ENCODE measurements at regions not wholly inside any gene's neighbourhood (a gene's known extent, or its start where the extent isn't known, plus 50 kb on each side); places are given as distances from the start of the nearest gene placed in this dataset.

DNA sequence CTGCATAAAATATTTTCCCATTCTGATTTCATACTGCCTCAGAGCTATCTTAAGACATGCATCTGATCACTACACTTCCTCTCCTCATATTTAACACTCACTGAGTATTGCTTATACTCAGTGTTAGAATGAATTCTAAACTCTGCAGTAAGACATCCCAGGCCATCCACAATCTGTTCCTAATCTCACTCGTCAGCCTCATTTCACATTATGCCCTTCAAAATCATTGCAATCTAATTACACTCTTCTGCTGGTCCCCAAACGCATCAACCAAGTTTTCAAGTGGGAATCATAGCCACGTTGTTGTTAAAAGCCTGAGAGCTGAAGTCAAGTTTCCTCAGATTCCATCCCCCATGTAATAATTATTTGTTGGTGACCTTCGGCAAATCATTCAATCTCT lies 1177.9 kb downstream of the ARAP2 start:
- DNase-seq, result no peak
- no peak overlapping the region for H3K27ac Mint-ChIP-seq
- H3K9me3 Mint-ChIP-seq, result peaks cover 9% of the 10 kb centered on the region; the same call in 1 of the 2 replicates
- no peaks in the 10 kb centered on the region; the same call in 1 of the 2 replicates for H3K4me1 Mint-ChIP-seq (ENCODE audit: low read depth)
- no peaks in the 10 kb centered on the region for H3K36me3 Mint-ChIP-seq (ENCODE audit: low read depth)
- no peaks in the 10 kb centered on the region for H3K27me3 Mint-ChIP-seq (ENCODE audit: insufficient read depth)
- TF ChIP-seq CTCF (IDR thresholded peaks at IDR 0.05), result no peak
- no peak overlapping the region for H3K4me3 Mint-ChIP-seq

DNA sequence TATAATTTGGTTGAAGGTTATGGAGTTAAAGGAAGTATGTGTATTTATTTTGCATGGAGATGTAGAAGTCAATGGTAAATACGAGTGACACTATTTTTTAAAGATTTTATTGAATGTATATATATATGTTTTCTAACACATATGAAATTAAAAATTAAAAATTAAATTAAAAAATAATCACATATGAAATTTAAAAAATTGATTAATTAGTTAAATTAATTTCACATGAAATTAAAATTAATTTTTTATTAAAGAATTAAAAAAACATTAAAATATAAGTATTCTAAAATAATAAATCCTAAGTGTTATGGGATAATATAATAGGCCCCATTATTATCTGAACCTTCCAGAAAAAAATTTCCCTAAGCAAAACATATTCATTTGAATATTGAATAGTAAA lies 1163.5 kb downstream of the ARAP2 start:
- Mint-ChIP-seq H3K4me3 (no peak overlapping the region), H3K36me3 (ENCODE audit: low read depth) (no peaks in the 10 kb centered on the region), H3K27ac (no peak overlapping the region), H3K27me3 (ENCODE audit: insufficient read depth) (no peaks in the 10 kb centered on the region; the same call in 1 of the 2 replicates), H3K4me1 (ENCODE audit: low read depth) (no peaks in the 10 kb centered on the region), H3K9me3 (peaks cover 15% of the 10 kb centered on the region)
- no peak for TF ChIP-seq CTCF (IDR thresholded peaks at IDR 0.05)
- no peak for DNase-seq

DNA sequence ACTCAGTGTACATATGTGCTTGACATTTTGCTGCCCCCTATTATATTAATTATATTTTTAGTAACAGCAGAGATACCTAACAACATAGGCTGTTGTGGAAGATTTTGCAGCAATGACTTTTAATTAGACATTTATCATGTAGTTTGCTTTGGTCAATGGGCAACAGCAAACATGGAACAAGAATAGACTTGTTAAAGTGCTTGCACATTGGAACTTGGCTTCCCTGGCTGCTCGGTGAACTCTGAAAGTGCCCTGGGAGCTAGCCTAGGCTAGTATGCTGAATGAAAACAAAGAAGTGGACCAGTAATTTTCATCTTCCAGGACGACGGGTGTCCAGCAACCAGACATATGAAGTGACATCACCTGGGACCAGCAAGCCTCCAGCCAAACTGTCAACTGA lies 1157.1 kb downstream of the ARAP2 start:
- H3K4me1 Mint-ChIP-seq (ENCODE audit: low read depth), result no peaks in the 10 kb centered on the region
- no peak overlapping the region for H3K27ac Mint-ChIP-seq
- no peak for TF ChIP-seq CTCF (IDR thresholded peaks at IDR 0.05)
- H3K9me3 Mint-ChIP-seq, result peaks cover 4% of the 10 kb centered on the region; the same call in 1 of the 2 replicates
- no peak for DNase-seq
- no peaks in the 10 kb centered on the region; the same call in 1 of the 2 replicates for H3K27me3 Mint-ChIP-seq (ENCODE audit: insufficient read depth)
- no peak overlapping the region for H3K4me3 Mint-ChIP-seq
- no peaks in the 10 kb centered on the region for H3K36me3 Mint-ChIP-seq (ENCODE audit: low read depth)

GRCh38 chr4:35100932-35101331 lies 1143.4 kb downstream of the ARAP2 start:
- no peaks in the 10 kb centered on the region; the same call in 1 of the 2 replicates for H3K27me3 Mint-ChIP-seq (ENCODE audit: insufficient read depth)
- no peak for TF ChIP-seq CTCF (IDR thresholded peaks at IDR 0.05)
- H3K4me3 Mint-ChIP-seq, result peak overlapping the region; percentile 68; the same call in 1 of the 2 replicates
- peaks cover 16% of the 10 kb centered on the region for H3K9me3 Mint-ChIP-seq
- H3K36me3 Mint-ChIP-seq (ENCODE audit: low read depth), result no peaks in the 10 kb centered on the region
- no peaks in the 10 kb centered on the region for H3K4me1 Mint-ChIP-seq (ENCODE audit: low read depth)
- DNase-seq, result no peak
- H3K27ac Mint-ChIP-seq, result no peak overlapping the region

- DNase-seq, result no peak
- Mint-ChIP-seq H3K27me3 (ENCODE audit: insufficient read depth) (no peaks in the 10 kb centered on the region; the same call in 1 of the 2 replicates), H3K9me3 (peaks cover 16% of the 10 kb centered on the region), H3K36me3 (ENCODE audit: low read depth) (no peaks in the 10 kb centered on the region), H3K4me3 (no peak overlapping the region; the same call in 1 of the 2 replicates), H3K4me1 (ENCODE audit: low read depth) (no peaks in the 10 kb centered on the region), H3K27ac (no peak overlapping the region)
- no peak for TF ChIP-seq CTCF (IDR thresholded peaks at IDR 0.05)
Measured at GRCh38 chr4:35102066-35102465, 1142.2 kb downstream of the ARAP2 start.

DNA sequence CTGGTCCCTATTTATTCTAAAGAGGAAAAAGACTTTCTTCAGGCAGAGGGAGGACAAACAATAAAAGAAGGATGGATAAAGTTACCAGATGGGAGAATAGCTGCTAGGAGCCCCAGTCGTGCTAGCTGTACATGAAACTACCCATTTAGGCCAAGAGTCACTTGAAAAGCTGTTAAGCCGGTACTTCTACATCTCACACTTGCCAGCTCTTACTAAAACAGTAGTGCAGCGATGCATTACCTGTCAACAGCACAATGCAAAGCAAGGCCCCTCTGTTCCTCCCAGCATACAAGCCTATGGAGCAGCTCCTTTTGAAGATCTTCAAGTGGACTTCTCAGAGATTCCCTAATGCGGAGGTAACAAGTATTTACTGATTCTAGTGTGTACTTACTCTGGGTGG lies 1138.8 kb downstream of the ARAP2 start:
- no peaks in the 10 kb centered on the region for H3K36me3 Mint-ChIP-seq (ENCODE audit: low read depth)
- no peak overlapping the region for H3K4me3 Mint-ChIP-seq
- no peak overlapping the region for H3K27ac Mint-ChIP-seq
- H3K27me3 Mint-ChIP-seq (ENCODE audit: insufficient read depth), result no peaks in the 10 kb centered on the region; the same call in 1 of the 2 replicates
- no peak for DNase-seq
- H3K4me1 Mint-ChIP-seq (ENCODE audit: low read depth), result no peaks in the 10 kb centered on the region
- TF ChIP-seq CTCF (IDR thresholded peaks at IDR 0.05), result no peak
- peaks cover 27% of the 10 kb centered on the region for H3K9me3 Mint-ChIP-seq

All from HFFc6 (cell line).